ENCODE measurements at regions not wholly inside any gene's neighbourhood (a gene's known extent, or its start where the extent isn't known, plus 50 kb on each side); places are given as distances from the start of the nearest gene placed in this dataset.

GRCh38 chr15:47411733-47412132 lies 305.6 kb upstream of the SEMA6D start:
- TF ChIP-seq GATA3 (IDR thresholded peaks at IDR 0.05; ENCODE audit: low read depth, low read length) = no peak
- no peak for TF ChIP-seq GATA2 (IDR thresholded peaks at IDR 0.05; ENCODE audit: low read depth, low read length)
